Fibroblast of peridontal ligament (primary cell): ENCODE measurements at regions not wholly inside any gene's neighbourhood (a gene's known extent, or its start where the extent isn't known, plus 50 kb on each side); places are given as distances from the start of the nearest gene placed in this dataset.
A peak's percentile ranks its signal among the peaks of the same experiment; 100 is the strongest.

Source experiments
- DNase-seq: peaks from one replicate; pipeline ENCODE4 v3.0.0-alpha.2; 2010; ENCODE audit errors: extremely low read depth

- peak; percentile 58 for DNase-seq
Measured at GRCh38 chr1:108050911-108051629, 86.1 kb upstream of the VAV3 start.

- no peak for DNase-seq
Measured at GRCh38 chr1:108050158-108050557, 85.2 kb upstream of the VAV3 start.

- DNase-seq = peak; percentile 47
Measured at GRCh38 chr1:108049178-108049819, 84.3 kb upstream of the VAV3 start.

- DNase-seq = no peak
Measured at GRCh38 chr1:108048301-108049177, 83.6 kb upstream of the VAV3 start.

GRCh38 chr1:108047085-108047484 lies 82.1 kb upstream of the VAV3 start:
- no peak for DNase-seq

- DNase-seq = no peak
Measured at GRCh38 chr1:108046026-108046425, 81.0 kb upstream of the VAV3 start.

GRCh38 chr1:108045460-108045859 lies 80.5 kb upstream of the VAV3 start:
- no peak for DNase-seq

GRCh38 chr1:108044318-108044717 lies 79.3 kb upstream of the VAV3 start:
- DNase-seq = no peak

- no peak for DNase-seq
Measured at GRCh38 chr1:108043707-108044106, 78.7 kb upstream of the VAV3 start.

- DNase-seq = no peak
Measured at GRCh38 chr1:108042610-108043009, 77.6 kb upstream of the VAV3 start.

- peak; percentile 11 for DNase-seq
Measured at GRCh38 chr1:108041360-108042142, 76.6 kb upstream of the VAV3 start.

GRCh38 chr1:108038653-108039236 lies 73.8 kb upstream of the VAV3 start:
- no peak for DNase-seq

GRCh38 chr1:108036796-108037562 lies 72.0 kb upstream of the VAV3 start:
- DNase-seq = no peak

- peak; percentile 67 for DNase-seq
Measured at GRCh38 chr1:108034396-108034795, 69.4 kb upstream of the VAV3 start.

GRCh38 chr1:108033550-108033951 lies 68.6 kb upstream of the VAV3 start:
- peak; percentile 72 for DNase-seq

- no peak for DNase-seq
Measured at GRCh38 chr1:108028841-108029388, 63.9 kb upstream of the VAV3 start.

GRCh38 chr1:108027389-108027788 lies 62.4 kb upstream of the VAV3 start:
- no peak for DNase-seq

- DNase-seq = no peak
Measured at GRCh38 chr1:108017698-108018097, 52.7 kb upstream of the VAV3 start.

- peak; percentile 16 for DNase-seq
Measured at GRCh38 chr1:108016451-108016920, 51.5 kb upstream of the VAV3 start.
